LNCAP (cell line): ENCODE measurements at regions not wholly inside any gene's neighbourhood (a gene's known extent, or its start where the extent isn't known, plus 50 kb on each side); places are given as distances from the start of the nearest gene placed in this dataset.

Experiments used
- TF ChIP-seq, protein P1 (sequence below): fragments of 450-650 bp; IDR thresholded peaks from 2 replicates; pipeline ENCODE4 v1.5.1; 2017; ENCODE audit warnings: mild to moderate bottlenecking

DNA sequence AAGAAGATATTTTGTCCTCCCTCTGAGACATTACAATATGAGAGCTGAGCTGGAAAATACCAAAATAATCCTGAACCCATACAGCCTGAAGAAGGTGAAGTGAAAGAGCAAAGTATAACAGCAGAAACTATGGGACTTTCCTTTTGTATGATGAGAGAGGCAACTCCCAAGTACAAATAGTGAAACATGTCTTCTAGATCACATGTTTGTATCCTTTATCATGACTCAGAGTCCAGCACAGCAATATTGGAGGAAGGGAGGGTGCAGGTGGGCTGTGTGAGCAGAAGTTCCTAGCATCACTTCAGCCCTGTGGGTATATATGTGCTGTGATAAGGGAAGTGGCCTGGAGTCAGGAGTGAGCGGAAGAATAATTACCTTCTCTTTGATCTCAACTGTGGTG is 265.6 kb upstream of the NRXN1 start:
- TF ChIP-seq, protein P1, sequence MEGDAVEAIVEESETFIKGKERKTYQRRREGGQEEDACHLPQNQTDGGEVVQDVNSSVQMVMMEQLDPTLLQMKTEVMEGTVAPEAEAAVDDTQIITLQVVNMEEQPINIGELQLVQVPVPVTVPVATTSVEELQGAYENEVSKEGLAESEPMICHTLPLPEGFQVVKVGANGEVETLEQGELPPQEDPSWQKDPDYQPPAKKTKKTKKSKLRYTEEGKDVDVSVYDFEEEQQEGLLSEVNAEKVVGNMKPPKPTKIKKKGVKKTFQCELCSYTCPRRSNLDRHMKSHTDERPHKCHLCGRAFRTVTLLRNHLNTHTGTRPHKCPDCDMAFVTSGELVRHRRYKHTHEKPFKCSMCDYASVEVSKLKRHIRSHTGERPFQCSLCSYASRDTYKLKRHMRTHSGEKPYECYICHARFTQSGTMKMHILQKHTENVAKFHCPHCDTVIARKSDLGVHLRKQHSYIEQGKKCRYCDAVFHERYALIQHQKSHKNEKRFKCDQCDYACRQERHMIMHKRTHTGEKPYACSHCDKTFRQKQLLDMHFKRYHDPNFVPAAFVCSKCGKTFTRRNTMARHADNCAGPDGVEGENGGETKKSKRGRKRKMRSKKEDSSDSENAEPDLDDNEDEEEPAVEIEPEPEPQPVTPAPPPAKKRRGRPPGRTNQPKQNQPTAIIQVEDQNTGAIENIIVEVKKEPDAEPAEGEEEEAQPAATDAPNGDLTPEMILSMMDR = no peak

DNA sequence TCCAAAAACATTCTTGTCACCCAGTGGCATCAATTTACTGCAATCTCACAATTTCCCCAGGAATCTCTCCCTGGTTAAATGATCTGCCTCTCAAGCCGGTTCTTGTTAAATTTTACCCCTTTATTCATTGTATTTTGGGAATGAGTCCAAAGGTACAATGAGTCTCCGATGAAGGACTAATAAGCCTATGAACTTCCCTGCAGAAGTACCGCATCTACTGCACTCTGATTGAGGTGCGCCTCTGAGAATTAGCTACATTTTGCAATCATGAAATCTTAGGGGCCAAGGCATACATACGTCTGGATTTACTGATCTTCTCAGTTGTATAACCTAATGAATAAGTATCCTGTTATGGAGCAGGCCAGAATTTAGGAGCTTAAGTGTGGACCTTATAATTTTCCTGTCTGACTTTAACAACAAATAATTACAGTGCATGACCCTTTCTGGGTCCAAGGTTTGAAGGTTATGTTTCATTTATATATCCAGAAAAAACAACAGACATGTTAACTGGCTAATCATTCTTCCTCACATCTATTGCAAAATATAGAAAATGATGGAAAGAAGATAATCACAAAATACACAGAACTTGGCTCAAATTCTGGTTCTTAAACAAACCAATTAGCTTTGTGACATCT is 261.8 kb upstream of the NRXN1 start:
- TF ChIP-seq, protein P1 = no peak

DNA sequence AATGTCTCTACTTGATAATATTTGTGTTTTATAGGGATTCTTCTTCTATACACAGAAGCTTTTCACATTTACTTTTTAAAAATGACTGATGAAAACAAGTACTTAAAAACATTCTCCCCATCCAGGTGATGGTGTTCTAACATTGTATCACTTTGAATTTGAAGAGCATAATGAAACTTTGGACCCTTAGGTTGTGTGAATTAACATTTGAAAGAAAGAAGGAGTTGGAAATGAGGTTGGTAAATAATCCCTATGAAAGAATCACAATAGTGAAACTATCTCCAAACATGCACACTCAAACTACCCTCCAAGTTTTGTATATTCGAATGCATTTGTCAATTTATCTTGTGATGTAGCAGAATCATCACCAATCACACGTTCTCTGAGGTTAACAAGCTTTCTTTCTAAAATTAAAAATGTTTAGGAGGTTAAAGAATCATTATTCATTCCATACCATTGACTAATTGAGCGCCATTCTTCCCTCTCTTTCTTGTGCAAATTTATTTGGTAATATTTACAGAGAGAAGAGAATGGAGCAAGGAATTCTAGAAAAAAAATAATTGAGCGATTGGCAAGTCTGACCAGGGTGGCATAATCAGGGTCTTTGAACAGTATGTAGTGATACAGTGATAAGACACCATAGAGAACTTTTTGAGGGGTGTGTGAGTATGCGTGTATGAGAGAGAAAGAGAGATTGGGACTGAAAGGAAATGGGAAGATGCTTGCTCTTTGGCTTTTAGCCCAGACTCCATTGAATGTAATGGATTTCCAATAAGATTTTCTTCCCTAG is 260.0 kb upstream of the NRXN1 start:
- TF ChIP-seq, protein P1 = no peak

DNA sequence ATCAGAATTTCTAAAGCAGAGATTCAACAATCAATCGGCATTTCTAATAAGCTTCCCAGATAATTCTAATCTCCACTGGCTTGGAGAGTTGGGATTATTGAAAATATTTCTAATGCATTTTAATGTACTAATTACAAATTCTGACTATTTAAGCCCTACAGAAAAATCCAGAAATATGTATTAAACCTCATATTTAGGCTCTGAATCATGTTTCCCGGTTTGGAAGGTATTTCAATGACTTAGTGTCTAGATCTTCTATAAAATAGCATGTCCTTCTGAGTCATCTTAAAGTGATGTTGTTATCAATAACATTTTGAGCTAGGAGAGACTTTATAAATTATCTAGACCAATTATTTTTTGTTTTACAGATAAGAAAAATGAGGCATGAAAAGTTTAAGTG is 258.8 kb upstream of the NRXN1 start:
- TF ChIP-seq, protein P1 = no peak

DNA sequence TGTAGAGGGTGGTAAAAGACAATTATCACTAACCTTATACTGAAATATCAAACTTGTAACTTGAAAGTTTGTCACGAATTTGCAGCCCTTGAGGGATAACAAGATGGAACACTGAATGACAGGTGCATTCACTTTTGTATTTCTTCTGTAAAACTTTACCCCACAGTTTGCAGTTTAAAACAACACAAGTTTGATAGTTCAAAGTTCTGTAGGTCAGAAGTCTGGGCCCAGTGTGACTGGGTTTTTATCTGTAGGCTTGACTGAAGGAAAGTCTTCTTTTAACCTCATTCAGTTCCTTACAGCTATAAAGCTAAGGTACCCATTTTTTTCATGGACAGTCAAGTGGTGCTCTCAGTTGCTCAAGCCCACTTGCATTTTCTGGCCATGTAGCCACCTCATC is 257.1 kb upstream of the NRXN1 start:
- TF ChIP-seq, protein P1 = no peak

DNA sequence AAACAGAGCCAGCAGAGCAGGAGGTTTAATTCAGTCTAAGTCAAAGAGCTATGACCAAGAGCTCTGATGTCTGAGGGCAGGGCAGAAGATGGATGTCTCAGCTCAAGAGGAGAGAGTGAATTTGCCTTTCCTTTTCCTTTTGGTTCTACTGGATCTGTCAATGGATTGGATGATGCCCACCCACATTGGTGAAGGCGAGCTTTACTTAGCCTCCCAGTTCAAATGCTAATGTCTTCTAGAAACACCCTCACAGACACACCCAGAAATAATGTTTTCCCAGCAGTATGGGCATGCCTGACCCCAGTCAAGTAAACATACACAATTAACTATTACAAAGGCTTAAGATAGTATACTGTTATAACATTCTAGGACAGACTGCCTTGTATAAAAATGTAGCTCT is 236.3 kb upstream of the NRXN1 start:
- TF ChIP-seq, protein P1 = no peak

DNA sequence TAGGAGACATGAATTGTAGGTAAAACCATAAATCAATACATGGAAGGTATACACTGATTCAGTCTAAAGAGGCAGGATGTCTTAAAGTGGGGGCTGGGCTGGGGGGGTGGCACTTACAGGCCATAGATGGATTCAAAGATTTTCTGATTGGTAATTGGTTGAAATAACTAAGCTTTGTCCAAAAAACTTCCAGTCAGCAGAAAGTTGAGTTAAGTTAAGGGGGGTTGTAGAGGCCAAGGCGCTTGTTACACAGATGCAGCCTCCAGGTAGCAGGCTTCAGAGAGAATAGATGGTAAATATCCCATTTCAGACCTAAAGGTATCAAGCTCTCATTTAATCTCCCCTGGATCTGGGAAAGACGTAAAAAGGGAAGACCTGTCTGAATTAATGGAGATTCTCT is 233.6 kb upstream of the NRXN1 start:
- TF ChIP-seq, protein P1 = no peak
